LNCaP clone FGC (cell line): ENCODE measurements at regions not wholly inside any gene's neighbourhood (a gene's known extent, or its start where the extent isn't known, plus 50 kb on each side); places are given as distances from the start of the nearest gene placed in this dataset.

Experiments
- DNase-seq: peaks from one replicate; pipeline ENCODE4 v3.0.0-alpha.2; 2011; ENCODE audit warnings: low read depth
- H3K4me3 ChIP-seq: 2 replicates; pipeline ENCODE4 v1.5.1; 2011; ENCODE audit warnings: mild to moderate bottlenecking, low read depth, low read length, control low read depth
- TF ChIP-seq, protein P1 (sequence below): IDR thresholded peaks from 2 replicates; pipeline ENCODE4 v1.5.1; 2012; ENCODE audit warnings: mild to moderate bottlenecking; ENCODE audit not compliant: control insufficient read depth, insufficient read depth; ENCODE audit errors: extremely low read depth

DNA sequence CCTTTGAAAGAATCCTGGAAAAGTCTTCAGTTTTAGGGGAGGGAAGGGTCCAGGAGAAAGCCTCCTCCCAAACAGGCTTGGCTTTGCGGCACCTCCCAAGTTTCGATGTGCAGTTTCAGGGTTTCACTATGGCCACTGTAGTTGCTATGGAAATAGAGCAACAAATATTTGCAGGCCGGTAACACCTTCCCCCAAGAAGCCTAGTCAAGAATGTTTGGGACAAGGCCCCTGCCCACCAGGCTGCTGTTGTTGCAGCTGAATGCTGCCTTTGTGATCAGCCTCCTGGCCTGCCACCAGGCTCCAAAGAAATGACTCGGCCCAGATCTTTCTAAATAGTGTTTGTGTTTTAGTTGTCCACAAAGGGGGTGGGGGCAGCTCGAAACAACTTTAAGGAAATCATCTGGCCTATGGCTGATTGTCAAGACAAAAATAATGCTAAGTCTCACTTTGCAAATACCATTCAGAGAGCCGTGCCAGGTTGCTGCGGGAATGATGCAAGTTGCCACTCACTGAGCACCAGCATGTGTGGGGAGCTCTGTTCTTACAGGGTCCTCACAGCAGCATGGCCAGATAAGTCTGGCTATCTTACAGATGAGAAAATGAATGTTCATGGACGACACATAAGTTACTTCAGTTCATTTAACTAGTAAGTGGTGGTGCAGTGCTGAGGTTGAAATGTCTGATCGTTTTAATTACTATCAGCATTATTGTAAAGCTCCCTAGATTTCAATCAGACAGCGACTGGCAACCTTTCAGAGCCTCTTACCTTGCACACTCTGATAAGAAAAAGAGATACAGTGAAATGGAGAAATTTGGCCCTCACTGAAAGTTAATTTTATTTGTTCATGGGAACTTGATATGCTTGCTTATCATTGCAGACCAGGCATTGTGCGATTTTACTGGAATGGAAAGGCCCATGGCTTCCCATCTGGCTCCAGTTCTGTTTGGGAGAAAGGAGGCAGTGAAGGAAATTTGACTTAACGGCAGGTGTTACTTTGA, 91.2 kb upstream of the JUN start:
- DNase-seq, result no peak
- H3K4me3 ChIP-seq, result no peak overlapping the region
- TF ChIP-seq, protein P1, sequence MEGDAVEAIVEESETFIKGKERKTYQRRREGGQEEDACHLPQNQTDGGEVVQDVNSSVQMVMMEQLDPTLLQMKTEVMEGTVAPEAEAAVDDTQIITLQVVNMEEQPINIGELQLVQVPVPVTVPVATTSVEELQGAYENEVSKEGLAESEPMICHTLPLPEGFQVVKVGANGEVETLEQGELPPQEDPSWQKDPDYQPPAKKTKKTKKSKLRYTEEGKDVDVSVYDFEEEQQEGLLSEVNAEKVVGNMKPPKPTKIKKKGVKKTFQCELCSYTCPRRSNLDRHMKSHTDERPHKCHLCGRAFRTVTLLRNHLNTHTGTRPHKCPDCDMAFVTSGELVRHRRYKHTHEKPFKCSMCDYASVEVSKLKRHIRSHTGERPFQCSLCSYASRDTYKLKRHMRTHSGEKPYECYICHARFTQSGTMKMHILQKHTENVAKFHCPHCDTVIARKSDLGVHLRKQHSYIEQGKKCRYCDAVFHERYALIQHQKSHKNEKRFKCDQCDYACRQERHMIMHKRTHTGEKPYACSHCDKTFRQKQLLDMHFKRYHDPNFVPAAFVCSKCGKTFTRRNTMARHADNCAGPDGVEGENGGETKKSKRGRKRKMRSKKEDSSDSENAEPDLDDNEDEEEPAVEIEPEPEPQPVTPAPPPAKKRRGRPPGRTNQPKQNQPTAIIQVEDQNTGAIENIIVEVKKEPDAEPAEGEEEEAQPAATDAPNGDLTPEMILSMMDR, result no peak

DNA sequence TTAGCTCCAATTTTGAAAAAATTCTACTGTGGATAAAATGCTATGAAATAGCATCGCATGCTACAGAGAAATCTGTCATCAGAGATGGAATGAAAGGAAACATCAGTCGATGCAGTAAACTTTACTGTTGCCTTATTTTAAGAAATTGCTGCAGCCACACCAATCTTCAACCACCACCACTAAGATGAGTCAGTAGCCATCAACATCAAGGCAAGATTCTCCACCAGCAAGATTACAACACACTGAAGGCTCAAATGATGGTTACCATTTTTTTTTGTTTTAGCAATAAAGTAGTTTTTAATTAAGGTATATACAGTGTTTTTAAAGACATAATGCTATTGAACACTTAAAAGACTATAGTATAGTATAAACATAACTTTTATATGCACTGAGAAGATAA, 95.6 kb upstream of the JUN start:
- no peak for DNase-seq
- TF ChIP-seq, protein P1, result no peak
- no peak overlapping the region for H3K4me3 ChIP-seq

DNA sequence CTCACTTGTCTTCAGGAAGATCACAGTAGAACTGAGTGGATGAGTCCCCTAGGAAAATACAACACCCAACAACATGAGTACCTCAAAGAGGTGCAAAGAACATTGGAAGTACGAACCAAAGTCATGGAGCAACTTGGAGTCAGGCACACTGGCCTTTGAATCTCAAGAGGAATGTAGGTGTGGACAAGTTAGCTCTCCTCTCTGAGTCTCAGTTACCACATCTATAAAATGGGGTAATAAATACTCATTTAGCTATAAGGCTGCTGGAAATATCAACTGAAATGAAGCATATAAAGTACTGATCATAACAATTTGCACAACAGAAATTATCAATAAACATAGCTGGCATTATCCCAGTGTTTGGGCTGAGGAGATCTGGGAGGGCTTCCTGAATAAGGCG, 96.7 kb upstream of the JUN start:
- TF ChIP-seq, protein P1, result no peak
- no peak overlapping the region for H3K4me3 ChIP-seq
- no peak for DNase-seq

DNA sequence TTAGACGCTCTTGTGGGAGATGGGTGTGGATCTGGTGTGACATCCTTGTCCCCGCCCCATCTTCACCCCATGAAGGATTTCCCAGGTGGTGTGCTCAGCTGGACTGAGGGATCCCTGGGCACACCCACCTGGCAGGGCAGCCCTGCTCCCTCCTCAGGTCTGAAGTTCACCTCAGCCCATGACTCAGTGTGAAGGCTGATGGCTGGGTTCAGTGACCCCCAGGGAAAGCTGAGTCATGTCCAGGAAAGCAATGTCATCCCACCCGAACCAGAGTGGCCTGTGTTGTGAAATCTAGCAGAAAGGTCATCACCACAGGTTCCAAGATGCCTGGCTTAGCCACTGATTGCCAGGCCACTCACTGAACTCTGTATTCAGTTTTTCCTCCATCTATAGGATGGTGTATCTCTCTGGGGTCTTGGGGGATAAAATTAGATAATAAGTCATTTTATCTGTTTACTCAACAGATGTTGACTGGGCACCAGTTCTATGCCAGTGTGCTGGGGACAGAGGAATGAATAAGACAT, 97.7 kb upstream of the JUN start:
- H3K4me3 ChIP-seq, result no peak overlapping the region
- TF ChIP-seq, protein P1, result no peak
- DNase-seq, result no peak

DNA sequence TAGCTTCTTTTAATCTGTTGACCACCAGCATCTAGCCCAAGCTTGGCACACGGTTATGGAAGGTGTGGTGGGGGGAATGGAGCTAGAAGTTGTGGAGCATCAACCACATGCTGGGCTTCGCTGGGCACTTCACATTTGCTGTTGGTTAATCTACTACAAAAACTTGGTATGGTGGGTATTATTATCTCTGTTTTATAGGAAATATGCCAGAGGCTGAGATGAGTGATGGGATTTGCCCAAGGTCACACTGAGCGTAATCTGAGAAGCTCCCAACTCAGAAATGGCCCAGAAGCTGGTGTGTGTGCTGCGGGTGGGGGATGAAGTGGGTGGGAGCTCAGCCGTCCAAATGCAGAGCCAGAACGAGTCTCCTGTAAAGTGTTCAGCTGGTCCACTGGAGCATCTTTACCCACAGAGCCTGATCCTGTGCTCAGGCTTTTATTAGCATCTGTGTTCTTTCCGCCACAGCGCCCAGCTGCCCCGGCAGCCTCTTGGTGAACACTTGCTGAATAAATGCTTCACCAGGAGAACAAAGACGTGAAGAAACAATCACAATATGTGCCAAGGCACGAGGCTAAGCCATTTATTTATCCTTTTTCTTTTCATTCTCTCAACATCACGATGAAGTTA, 98.6 kb upstream of the JUN start:
- no peak overlapping the region for H3K4me3 ChIP-seq
- DNase-seq, result no peak
- TF ChIP-seq, protein P1, result no peak

DNA sequence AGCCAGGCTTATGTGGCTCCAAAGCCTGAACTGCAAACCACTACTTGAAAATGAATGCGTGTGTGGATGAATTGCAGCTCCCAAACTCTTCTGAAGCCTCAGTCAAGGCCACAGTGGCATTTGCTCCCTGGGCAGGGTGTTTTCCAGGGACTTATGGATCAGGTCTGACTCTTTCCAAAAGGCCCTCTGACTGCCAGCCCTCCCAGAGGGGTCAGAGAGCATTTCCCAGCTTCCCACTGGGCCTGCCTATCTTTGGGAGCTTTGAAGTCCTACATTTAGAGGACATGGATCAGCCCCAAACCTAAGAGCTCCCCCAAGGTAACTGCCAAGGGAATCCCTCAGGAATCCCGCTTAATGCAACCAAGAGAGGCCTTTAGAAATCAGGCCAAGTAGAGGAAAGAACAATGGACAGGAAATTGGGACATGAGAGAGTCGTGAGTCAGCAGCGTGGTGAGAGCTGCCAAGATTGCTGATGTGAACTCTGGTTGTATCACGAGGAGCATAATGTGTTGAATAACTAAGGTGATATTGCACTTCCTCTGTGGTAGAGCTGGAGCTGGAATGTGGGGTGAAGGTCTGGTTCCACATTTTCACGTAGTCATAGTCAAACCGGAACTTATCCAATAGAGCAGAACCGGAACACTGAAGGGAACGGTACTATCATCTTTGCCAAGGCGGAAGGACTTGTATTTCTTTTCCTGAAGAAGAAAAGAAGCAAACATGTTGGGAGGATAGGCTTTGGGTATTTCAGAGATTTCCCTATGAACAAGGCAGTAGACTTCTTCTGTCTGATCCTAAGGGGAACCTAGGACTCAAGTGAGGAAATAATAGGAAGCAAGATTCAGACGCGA, 99.4 kb upstream of the JUN start:
- no peak for DNase-seq
- TF ChIP-seq, protein P1, result no peak
- no peak overlapping the region for H3K4me3 ChIP-seq
